DOHH2 (cell line): ENCODE measurements at regions not wholly inside any gene's neighbourhood (a gene's known extent, or its start where the extent isn't known, plus 50 kb on each side); places are given as distances from the start of the nearest gene placed in this dataset.

Experiments used
- H3F3A ChIP-seq: fragments of 200-600 bp; sonication (generic), shearing (Covaris generic); 2 replicates; pipeline ENCODE4 v1.6.0; 2016; ENCODE audit warnings: antibody characterized with exemption, mild to moderate bottlenecking; ENCODE audit not compliant: control insufficient read depth, insufficient read depth
- H3K27ac ChIP-seq: fragments of 200-600 bp; sonication (generic); 2 replicates; pipeline ENCODE4 v1.5.1; 2014; ENCODE audit warnings: low read depth, mild to moderate bottlenecking, low read length, moderate library complexity
- H3K27me3 ChIP-seq: fragments of 200-600 bp; sonication (generic); 2 replicates; pipeline ENCODE4 v1.6.1; 2014; ENCODE audit warnings: mild to moderate bottlenecking, low read length, mixed read lengths; ENCODE audit not compliant: control insufficient read depth
- H3K36me3 ChIP-seq: fragments of 200-600 bp; sonication (generic); 2 replicates; pipeline ENCODE4 v1.6.1; 2014; ENCODE audit warnings: mild to moderate bottlenecking, low read length, moderate library complexity, mixed read lengths; ENCODE audit not compliant: control insufficient read depth
- H3K4me1 ChIP-seq: fragments of 200-600 bp; sonication (generic); 2 replicates; pipeline ENCODE4 v1.6.1; 2014; ENCODE audit warnings: mild to moderate bottlenecking, low read length, mixed read lengths; ENCODE audit not compliant: control insufficient read depth
- H3K4me2 ChIP-seq: fragments of 200-600 bp; sonication (generic); 2 replicates; pipeline ENCODE4 v1.6.0; 2014; ENCODE audit warnings: mild to moderate bottlenecking, low read length, moderate library complexity
- H3K4me3 ChIP-seq: fragments of 200-600 bp; sonication (generic); 2 replicates; pipeline ENCODE4 v1.5.1; 2014; ENCODE audit warnings: mild to moderate bottlenecking, low read length, mixed read lengths
- H3K79me2 ChIP-seq: fragments of 200-600 bp; sonication (generic); 2 replicates; pipeline ENCODE4 v1.6.1; 2014; ENCODE audit warnings: mild to moderate bottlenecking, low read length, mixed read lengths; ENCODE audit not compliant: control insufficient read depth
- H3K9me2 ChIP-seq: fragments of 200-600 bp; sonication (generic); replicated peaks from 2 replicates; pipeline ENCODE4 v1.6.1; 2014; ENCODE audit warnings: mild to moderate bottlenecking, low read length, mixed read lengths; ENCODE audit not compliant: control insufficient read depth
- H3K9me3 ChIP-seq: fragments of 200-600 bp; sonication (generic); 2 replicates; pipeline ENCODE4 v1.6.1; 2014; ENCODE audit warnings: antibody characterized with exemption, low read length, mixed read lengths; ENCODE audit not compliant: control insufficient read depth, insufficient read depth
- H4K20me1 ChIP-seq: fragments of 200-600 bp; sonication (generic); 2 replicates; pipeline ENCODE4 v1.6.0; 2014; ENCODE audit warnings: low read depth, mild to moderate bottlenecking, antibody characterized with exemption, low read length, moderate library complexity; ENCODE audit not compliant: control insufficient read depth, insufficient read depth
- CTCF ChIP-seq: fragments of 200-600 bp; sonication (generic); IDR thresholded peaks from one replicate; pipeline ENCODE4 v1.5.1; 2014; ENCODE audit warnings: antibody characterized with exemption, mild to moderate bottlenecking, low read depth, low read length; ENCODE audit not compliant: poor library complexity, severe bottlenecking
- EZH2phosphoT487 ChIP-seq: fragments of 200-600 bp; sonication (generic); IDR thresholded peaks from 2 replicates; pipeline ENCODE4 v1.6.1; 2017; ENCODE audit warnings: borderline replicate concordance, mild to moderate bottlenecking, antibody characterized with exemption, low read length, moderate library complexity, mixed read lengths

DNA sequence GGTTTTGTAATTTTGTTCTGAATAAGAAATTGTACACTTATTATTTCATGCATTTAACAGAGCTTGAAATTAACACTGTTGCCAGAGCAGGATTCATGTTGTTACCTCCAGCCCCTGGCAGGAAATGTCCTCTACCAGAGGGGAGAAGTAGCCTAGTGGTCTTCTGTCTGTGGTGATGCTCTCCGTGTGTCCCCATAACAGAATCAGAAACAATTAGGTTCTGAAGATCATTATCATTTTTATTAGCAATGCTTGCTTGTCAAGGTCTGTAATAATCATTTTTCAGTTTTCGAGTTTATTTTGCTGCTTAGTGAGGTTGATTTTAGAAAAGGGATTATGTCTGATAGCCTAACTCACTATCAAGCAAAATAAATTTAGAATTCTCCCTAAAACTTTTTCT is 116.6 kb upstream of the CNTNAP5 start:
- Histone ChIP-seq H3K27me3 (no peaks in the 10 kb centered on the region), H3K4me1 (no peaks in the 10 kb centered on the region), H4K20me1 (no peaks in the 10 kb centered on the region), H3K9me3 (no peaks in the 10 kb centered on the region), H3K36me3 (no peaks in the 10 kb centered on the region), H3K9me2 (no peaks in the 10 kb centered on the region), H3K4me2 (no peak overlapping the region), H3K4me3 (no peak overlapping the region), H3F3A (no peaks in the 10 kb centered on the region), H3K79me2 (no peaks in the 10 kb centered on the region), H3K27ac (no peak overlapping the region)
- TF ChIP-seq CTCF (no peak), EZH2phosphoT487 (no peak)

DNA sequence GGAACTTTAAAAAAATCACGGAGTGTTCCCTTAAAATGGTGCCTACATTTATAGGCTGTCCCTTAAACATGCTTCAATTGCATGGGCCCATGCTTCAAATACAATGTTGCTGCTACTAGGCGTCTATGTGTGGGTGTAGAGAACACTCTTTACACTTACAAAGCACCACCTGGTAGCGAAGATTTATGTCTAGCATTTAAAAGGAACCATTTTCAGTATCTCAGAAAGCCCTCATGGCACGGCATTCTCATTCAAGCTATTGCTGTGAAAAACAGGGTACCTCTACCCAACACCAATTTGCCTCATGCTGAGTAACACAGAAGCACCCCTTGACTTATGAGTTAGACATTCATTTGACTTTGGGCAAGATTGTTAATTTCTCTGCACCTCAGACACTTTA is 112.9 kb upstream of the CNTNAP5 start:
- H3K79me2 ChIP-seq, result no peaks in the 10 kb centered on the region
- no peaks in the 10 kb centered on the region for H3F3A ChIP-seq
- no peaks in the 10 kb centered on the region for H3K9me2 ChIP-seq
- no peaks in the 10 kb centered on the region for H3K36me3 ChIP-seq
- no peaks in the 10 kb centered on the region for H4K20me1 ChIP-seq
- TF ChIP-seq EZH2phosphoT487, result no peak
- no peak for TF ChIP-seq CTCF
- H3K27me3 ChIP-seq, result no peaks in the 10 kb centered on the region
- H3K9me3 ChIP-seq, result no peaks in the 10 kb centered on the region
- no peak overlapping the region for H3K4me2 ChIP-seq
- H3K4me3 ChIP-seq, result no peak overlapping the region
- H3K4me1 ChIP-seq, result no peaks in the 10 kb centered on the region
- no peak overlapping the region for H3K27ac ChIP-seq

DNA sequence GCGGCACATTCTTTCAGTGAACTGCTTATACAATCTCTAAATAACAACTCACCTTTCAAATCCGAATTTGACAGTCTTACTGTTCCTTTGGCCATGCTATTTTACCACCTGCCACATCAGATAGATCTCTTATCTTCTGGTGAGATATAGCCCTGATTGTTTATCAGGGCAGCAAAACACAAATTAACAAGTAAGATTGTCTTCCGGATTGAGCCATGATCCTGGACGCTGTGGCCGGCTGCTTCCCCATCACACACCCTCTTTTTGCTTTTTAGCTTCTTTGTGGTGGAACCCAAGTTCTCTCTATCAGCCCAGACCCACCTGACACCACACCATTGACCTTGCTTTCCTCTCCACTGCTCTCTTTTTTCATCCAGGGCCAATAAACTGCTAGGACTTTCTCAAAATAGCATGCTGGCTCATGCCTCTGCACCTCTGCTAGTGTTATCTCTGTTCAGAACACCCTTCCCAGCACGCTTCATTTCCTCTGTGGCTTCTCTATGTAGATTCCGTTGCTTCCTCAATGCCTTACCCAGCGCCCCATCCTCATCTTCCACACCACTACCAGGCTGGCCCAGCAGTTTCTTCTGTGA is 111.8 kb upstream of the CNTNAP5 start:
- H3K4me1 ChIP-seq, result no peaks in the 10 kb centered on the region
- H3K27ac ChIP-seq, result no peak overlapping the region
- H4K20me1 ChIP-seq, result no peaks in the 10 kb centered on the region

More for the DNA sequence above, 111.8 kb upstream of the CNTNAP5 start:
- Histone ChIP-seq H3K4me3 (no peak overlapping the region), H3F3A (no peaks in the 10 kb centered on the region), H3K27me3 (no peaks in the 10 kb centered on the region), H3K36me3 (no peaks in the 10 kb centered on the region), H3K4me2 (no peak overlapping the region), H3K79me2 (no peaks in the 10 kb centered on the region), H3K9me2 (no peaks in the 10 kb centered on the region), H3K9me3 (no peaks in the 10 kb centered on the region)
- TF ChIP-seq EZH2phosphoT487 (no peak), CTCF (no peak)
